GM21423 (cell line): ENCODE measurements at regions not wholly inside any gene's neighbourhood (a gene's known extent, or its start where the extent isn't known, plus 50 kb on each side); places are given as distances from the start of the nearest gene placed in this dataset.

Experiments
- ATAC-seq: cut with Tn5 transposase; IDR thresholded peaks from one replicate; pipeline ENCODE4 v1.9.1; 2021; ENCODE audit warnings: mild to moderate bottlenecking, moderate library complexity; ENCODE audit not compliant: unreplicated experiment

DNA sequence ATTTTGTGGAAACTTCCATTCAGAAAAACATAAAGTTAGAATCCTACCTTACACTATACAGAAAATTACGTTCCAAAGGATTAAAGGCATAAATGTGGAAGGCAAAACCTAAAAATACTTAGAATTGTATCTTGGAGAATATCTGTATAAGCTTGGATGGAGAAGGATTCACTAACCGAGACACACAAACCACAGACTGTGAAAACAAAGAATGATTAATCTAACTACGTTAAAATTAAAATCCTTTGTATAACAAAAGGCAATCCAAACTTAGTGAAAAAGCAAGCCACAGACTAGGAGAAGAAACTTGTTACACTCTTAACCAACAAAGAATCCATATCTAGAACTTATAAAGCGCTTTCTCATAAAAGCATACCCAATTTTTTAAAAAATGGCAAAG, 678.8 kb downstream of the INHBA start:
- ATAC-seq = no peak

DNA sequence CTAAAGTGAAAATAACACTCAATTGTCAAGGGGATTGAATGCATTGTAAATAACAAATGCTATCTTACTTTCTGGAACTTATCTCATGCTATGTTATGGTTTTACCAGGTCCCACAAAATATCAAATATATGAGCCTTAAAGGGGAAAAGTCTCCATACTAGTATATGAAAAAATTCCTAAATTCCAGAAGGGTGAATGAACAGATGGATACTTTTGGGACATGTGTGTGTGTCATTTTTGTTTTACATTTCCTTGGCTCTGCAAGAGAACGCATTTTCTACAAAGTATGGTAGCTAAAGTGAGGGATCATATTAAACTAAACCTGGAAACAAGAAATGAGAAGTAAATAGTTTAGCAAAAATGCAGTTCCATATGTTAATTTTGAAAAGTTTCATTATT, 682.8 kb downstream of the INHBA start:
- ATAC-seq = no peak

DNA sequence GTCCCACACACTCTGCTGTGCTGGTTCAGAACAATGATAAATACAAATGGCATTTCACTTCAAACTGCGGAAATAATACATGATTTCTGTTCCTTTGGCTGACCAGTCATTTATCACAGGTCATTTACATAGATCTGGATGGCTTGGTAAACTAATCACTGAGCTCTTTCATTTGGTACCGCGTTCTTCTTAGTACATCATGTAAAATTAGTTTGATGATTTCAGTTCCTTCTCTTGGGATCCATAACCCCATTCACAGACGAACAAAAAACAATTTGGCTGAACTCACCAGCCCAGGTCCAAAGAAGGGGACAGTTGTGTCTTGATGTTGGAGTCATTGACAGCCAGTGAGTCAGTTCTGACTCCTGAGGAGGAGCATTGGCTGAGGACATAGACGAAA, 689.8 kb downstream of the INHBA start:
- no peak for ATAC-seq

DNA sequence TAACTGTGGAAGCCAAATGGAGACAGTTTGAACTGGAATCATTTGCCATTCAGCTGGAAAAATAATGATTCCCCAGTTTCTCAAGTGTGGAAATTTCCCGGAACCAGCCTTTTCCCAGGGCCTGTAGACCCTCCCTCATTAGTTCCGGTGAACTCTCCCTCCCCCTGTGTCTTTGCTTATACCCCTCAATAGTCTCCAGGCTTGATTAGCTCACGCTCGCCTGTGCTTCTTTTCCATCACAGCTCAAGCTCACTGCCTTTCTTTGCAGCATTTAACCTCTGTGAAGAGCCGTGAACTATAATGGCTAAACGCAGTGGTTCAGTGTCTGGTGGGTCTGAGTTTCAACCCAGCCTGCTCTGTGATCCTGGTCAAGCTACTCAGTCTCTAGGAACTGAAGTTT, 690.8 kb downstream of the INHBA start:
- no peak for ATAC-seq

DNA sequence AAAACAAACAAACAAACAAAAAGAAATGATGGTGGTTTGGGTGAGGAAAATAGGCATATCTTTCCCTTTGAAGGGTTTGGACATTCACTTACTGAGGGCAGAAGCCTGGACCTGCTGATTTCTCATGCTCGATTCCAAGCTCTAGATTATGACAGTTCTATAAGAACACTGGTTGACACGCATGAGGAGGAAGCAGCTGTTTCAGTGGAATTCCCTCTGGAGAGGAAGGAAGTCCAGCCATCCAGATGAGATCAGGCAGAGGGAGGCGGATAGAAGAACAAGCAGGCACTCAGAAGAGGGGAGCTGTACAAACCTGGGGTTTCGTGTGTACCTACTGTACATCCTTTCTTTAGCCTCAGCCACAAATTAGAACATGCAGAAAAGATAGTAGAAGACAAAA, 691.9 kb downstream of the INHBA start:
- ATAC-seq = no peak

DNA sequence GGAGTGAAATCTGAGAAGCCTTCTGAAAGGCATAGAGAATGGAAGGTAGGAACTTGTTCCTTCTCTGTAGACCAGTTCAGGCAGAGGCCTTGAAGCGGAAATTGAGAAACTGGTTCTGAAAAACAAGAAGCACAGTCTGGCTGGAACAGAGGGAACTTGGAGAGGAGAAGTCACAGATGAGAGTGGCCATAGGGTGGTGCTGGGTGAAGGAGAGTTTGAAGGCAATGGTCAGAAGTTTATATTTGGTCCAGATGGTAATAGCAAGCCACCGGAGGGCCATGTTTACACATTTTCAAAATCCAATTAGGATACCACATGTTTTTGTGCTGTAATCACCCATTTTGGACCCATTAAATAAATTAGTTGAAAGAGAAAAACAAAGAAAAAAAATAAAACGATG, 692.5 kb downstream of the INHBA start:
- no peak for ATAC-seq

DNA sequence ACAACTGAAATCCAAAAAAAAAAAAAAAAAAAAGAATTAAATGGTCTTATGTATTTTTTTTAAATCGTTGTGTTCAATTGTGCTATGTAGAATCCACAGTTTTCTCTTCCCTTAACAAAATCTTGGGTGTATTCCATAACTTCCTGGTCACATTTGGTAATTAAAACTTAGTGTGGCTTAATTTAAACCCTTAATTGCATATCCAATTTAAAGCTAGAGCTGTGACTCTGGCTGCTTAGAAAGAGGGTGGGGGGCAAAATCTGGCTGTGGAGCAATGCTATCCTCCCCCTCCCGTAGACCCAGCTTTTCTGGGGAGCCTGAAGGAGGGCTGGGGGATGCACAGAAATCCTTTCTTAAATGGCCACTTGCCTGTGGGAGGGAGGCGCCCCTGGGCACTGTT, 695.1 kb downstream of the INHBA start:
- ATAC-seq = no peak

DNA sequence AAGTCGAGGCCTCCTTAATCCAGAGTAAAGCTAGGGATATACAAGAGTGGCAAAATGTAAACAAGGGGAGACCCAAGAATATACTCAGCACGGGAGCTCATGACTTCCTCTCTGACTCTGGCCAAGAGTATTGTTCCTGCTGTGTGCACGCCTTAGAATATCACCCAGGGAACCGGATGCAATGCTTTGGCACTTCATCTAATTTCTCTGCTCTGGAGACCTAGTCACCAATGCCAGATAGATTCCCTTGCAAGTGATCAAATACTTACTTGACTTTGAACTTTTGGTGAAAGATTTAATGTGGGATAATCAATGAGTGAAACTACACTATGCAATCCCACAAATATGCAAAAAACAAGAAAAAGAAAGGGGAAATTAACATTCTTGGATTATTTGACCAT, 695.5 kb downstream of the INHBA start:
- no peak for ATAC-seq

DNA sequence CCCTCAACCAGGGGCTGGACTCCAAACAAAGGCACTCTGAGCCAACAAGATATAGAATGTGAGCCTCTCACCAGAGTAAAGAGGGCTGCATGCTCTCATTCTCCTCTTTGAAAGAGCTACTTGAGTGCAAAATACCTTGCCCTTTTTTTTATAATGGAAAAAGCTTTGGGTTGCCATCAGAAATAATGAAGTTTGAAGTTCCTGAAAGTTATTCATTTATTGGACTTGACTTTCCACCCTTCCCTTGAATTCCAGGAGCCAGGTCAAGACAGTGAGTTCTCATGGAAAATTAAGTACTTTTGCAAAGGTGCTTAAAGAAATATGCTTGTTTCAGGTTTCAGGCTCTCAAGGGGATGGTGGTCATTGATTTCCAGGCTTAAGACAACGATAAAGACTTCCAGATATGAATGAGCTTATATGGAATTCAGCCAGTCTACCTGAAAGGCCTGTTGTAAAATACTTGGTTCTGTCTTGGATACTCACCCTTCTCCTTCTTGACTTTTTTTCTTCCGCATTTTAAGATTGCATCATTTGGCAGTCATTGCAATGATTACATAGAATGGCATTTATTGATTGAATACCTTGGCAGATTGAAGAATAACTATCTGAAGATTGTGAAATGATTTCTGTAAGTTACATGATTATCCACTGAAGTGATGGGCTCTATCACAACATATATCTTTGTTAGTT, 696.4 kb downstream of the INHBA start:
- no peak for ATAC-seq

DNA sequence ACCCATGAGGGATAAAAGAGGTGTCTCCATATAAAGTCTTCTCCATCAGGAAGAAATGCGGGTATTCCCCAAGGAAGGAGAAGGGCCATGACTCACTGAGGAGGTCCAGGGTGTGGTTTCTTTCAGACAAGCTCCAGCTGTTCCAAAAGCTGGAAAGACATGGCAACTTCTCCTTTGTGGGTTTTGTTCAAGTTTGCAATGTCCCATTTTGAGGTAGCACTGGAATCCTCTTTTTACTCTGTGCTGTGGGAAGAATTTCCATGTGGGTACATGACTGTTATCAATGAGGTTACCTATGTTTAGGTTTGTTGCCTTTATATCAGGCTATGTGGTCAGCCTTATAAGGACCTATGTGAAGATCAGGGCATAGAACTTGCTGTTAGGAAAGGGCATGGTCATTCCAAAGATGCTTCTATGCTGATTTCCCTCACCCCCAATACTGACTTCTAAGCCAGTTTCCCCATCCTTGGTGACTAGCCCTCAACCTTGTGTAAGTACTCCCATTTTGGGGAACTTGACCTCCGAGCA, 697.5 kb downstream of the INHBA start:
- no peak for ATAC-seq

DNA sequence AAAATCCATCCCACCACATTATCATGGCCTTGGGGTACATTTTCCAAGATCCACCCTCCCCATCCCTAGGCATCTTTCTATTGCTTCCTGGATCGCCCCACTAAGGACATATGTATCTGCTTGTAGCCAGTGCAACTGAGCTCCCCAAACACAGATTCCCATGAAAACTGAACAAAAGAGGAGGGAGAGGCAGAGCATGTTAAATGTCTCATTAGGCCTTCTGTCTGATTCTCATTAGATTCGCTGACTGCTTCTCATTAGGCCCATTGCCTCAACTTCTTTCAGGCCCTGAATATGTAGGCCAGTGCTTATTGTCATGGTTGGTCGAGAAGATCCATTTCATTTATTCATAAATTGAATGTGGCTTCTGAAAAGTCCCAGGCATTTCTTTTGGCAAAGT, 698.9 kb downstream of the INHBA start:
- ATAC-seq = no peak

DNA sequence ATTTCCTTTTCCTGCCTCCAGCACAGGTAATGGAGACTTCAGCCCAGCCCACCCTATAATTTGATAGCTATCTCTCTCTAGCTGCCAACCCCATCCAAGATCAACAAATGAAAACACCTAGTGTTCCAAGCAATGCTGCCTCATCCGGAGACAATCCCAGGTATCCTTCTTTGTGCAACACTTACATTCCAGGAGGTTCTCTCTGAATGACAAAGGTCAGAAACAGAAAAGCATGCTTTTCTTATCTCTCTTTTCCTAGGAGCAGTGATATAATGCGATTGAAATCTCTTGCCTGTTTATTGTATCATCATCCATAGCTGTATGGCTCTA, 699.3 kb downstream of the INHBA start:
- ATAC-seq = no peak

DNA sequence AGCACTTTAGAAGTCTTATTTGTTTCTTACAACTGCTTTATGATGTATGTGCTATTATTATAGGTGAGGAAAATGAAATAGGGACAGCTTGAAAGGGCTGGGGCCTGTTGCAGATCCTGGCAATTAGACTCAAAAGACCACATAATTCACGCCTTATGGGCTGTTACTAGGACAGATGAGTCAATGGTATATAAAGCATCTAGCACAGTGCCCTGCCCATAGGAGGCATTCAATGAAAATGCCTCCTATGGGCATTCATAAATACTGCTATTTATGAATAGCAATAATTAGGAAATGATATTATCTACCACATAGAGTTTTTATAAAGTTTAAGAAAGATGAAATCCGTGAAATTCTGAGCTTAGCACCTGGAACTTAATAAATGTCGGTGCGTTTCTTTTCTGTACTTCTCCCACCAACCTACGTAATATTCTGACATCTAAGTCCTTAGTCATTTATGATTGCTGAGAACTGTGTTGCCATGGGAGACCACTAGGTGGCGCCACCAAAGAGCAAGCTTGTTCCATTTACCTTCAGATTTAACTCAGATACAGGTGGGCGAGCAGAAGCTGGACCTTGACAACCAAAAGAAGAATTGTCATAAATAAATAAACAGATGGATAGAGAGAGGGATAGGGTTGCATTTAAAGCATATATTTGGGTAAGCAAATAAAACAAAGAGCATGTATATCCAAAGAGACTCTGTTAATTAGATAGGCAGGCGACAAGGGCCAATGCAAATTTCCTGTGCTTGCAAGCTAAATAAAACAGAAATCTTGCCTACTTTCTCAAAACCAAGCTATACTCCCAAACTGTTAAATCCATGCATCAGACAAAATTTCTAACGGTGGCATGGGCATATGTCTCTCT, 699.9 kb downstream of the INHBA start:
- ATAC-seq = peak; percentile 56

DNA sequence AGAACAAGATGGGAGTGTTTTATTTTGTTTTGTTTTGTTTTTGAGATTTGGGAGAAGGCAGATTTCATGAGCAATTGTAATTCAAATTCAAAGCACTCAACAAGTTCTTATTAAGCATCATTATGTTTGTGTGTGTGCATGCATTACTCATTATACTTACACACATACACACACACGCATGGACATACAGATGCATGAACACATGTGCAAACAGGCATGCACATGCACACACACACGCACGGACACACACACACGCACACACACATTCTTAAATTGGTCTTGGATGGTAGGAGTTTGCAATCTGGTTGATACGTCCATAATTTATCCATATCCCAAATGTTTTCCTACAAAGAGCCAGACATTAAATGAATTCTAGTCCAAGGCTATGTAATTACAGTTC, 702.8 kb downstream of the INHBA start:
- no peak for ATAC-seq

DNA sequence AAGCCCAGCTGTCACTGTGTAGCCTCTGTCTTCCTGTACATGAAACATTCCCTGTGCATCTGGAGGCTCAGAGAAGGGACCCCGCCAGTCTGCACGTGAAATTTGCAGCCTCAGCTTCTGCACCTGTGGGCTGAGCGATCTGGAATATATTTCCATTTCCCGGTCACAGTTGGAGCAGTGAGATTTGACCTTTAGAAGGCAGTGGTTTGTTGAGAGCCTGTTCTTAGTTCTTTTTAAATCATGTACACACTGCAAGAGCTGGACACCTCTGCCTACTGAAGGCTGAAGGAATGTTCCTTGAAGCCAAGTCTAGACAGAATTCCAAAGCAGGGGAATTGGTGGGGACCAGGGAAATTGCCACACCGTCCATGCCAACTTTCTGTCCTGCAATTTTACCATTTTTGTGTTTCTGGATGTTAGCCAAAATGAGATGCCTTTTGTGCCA, 706.6 kb downstream of the INHBA start:
- ATAC-seq = no peak

DNA sequence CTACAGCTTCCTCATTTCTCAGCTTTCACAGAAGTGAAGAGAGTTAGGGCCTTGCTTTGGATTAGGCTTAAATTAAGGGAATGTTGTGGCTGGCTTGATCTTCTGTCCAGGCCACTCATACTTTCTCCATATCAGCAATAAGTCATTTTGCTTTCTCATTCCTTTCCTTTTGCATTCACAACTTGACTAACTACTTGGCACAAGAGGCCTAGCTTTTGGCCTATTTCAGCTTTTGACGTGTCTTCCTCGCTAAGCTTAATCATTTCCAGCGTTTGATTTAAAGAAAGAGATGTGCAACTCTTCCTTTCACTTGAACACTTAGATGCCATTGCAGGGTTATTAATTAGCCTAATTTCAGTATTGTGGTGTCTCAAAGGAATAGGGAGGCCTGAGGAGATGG, 712.0 kb downstream of the INHBA start:
- no peak for ATAC-seq

DNA sequence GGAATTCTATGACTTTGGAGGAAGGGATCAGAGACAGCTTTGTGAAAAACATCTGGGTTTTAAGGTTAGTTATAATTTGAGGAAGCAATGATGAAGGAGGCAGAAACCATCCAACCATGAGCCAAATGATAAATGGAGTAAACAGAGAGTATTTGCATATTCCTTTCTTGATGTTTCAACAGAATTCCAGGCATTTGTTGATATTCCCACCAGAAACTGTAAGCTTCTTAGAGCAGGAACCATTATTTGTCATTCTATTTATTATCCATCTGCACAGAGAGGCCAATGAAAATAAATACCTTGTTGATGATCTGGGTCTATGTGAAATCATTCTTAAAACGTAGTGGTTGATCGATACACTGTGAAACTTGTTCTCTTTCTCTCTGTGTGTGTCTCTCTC, 715.3 kb downstream of the INHBA start:
- ATAC-seq = no peak

DNA sequence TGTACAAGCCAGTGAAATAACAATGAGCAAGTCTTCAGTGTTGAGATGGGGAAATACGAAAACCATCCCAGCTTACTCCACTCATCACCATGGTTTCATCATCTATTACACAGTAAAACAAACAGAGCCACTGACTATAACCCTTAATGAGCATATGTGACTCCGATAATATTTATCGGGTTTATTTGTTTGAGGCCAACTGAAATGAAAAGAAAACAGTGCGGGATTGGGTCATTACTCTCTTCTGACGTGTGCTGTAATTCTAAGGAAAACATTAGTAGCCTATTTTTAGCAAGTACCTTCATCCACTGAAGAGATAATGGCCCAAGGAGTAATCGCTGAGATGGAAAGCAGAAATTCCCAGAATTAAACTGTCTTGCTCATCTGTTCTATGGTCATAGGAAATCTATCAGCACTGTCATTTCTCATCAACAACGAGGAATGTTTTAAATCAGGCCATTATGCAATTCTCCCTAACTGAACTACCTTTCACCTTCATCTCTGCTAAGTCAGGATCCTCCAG, 716.5 kb downstream of the INHBA start:
- no peak for ATAC-seq

DNA sequence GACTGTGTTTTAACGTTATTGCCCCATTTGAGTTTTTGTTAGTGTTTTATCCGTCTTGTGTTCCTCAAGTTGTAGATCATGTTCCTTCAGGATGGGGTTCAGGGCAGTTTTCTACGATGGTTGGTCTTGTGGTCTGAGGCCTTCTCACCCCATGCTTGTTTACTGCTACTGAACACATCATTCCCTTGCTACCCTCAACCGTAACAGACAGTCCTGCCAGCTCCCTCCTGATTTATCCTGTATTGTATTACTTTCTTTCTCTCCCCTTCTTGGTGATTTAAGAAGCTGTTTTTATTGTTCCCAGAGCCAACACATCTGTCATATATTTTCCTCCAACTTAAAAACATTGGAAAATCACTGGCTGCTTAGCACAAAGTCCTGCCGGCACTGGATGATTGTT, 719.8 kb downstream of the INHBA start:
- no peak for ATAC-seq

DNA sequence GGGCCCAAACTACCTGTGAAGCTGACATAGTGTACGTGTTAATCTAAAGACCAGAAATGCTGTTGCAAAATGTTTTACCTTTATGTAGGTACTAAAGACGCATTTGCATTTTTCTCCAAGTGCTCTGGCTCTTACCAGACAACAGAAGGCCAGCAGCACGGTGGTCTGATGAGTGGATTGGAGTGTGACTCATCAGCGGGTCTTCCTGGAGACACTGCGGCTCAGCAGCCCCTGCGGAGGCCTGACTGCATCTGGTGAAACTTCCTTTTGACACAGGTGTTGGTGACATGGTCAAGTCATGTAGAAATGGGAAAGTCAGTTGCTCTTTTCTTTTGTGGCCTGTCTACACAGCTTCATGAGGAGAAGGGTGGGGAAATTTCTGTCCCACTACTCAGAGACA, 723.6 kb downstream of the INHBA start:
- ATAC-seq = no peak

DNA sequence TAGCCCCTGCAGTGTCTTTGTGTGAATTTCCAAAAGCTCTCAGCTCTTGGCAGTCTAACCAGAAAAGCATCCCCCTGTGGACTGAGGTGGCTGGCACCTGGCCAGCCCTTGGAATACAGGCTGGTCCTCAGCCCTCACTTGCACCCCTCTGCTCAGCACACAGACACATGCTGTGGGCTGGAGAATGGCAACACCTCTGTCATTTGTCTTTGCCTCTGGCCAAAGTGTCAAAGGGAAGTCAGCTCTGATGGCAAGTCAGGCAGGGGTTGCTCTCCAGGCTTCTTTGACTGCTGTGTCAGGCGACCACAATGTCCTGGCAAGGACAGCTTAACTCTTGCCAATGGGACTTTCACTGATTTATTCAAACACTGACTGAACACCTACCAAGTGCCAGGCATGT, 724.8 kb downstream of the INHBA start:
- no peak for ATAC-seq

DNA sequence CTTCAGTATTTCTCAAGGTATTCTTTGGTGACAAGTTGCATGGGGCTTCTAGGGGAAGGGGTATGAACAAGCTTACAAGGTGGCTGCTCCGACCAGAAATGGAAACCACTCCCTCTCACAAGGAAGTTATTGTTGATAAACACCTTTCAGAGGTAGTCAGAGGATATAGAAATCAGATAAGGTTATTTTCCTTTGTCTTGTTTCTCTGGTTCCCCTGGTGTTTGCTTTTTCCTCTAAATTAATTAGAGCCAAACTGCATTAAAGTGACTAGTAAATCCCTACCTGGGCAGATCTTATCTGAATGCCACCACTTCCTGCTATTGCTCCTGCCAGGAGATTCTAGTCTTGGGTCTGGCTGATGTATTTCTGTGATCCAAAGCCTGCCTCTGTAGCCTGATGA, 725.4 kb downstream of the INHBA start:
- ATAC-seq = no peak
